GM23338 (cell line): ENCODE measurements at regions not wholly inside any gene's neighbourhood (a gene's known extent, or its start where the extent isn't known, plus 50 kb on each side); places are given as distances from the start of the nearest gene placed in this dataset.

Experiments
- ATAC-seq: fragments of 200-7000 bp; cut with Tn5 transposase; 3 replicates; pipeline ENCODE4 v1.9.1; 2020
- DNase-seq: peaks from one replicate; pipeline ENCODE4 v3.0.0-alpha.2; 2015; ENCODE audit warnings: low spot score
- H2AFZ ChIP-seq: fragments of 200-600 bp; sonication (generic); 2 replicates; pipeline ENCODE4 v1.8.0; 2016; ENCODE audit warnings: antibody characterized with exemption, mild to moderate bottlenecking, moderate library complexity
- H3F3A ChIP-seq: fragments of 200-600 bp; sonication (generic); replicated peaks from 2 replicates; pipeline ENCODE4 v1.8.0; 2017; ENCODE audit warnings: antibody characterized with exemption, mixed run types, low read depth
- H3K27ac ChIP-seq: fragments of 200-600 bp; sonication (generic); 2 replicates; pipeline ENCODE4 v1.6.1; 2016; ENCODE audit warnings: low read depth
- H3K27me3 ChIP-seq: fragments of 200-600 bp; sonication (generic); 2 replicates; pipeline ENCODE4 v1.8.0; 2016; ENCODE audit warnings: mild to moderate bottlenecking, mixed run types, moderate library complexity; ENCODE audit not compliant: insufficient read depth
- H3K36me3 ChIP-seq: fragments of 200-600 bp; sonication (generic); 2 replicates; pipeline ENCODE4 v1.8.0; 2016; ENCODE audit warnings: mild to moderate bottlenecking; ENCODE audit not compliant: insufficient read depth
- H3K4me1 ChIP-seq: fragments of 200-600 bp; sonication (generic); 2 replicates; pipeline ENCODE4 v1.8.0; 2016; ENCODE audit warnings: mild to moderate bottlenecking, moderate library complexity; ENCODE audit not compliant: insufficient read depth
- H3K4me2 ChIP-seq: fragments of 200-600 bp; sonication (generic); 2 replicates; pipeline ENCODE4 v1.7.1; 2017; ENCODE audit warnings: mixed run types
- H3K4me3 ChIP-seq: fragments of 200-600 bp; sonication (generic); 2 replicates; pipeline ENCODE4 v1.6.1; 2016; ENCODE audit warnings: mixed run types
- H3K79me2 ChIP-seq: fragments of 200-600 bp; sonication (generic); replicated peaks from 2 replicates; pipeline ENCODE4 v1.8.0; 2017; ENCODE audit warnings: mild to moderate bottlenecking; ENCODE audit not compliant: insufficient read depth
- H3K9me2 ChIP-seq: fragments of 200-600 bp; sonication (generic); 2 replicates; pipeline ENCODE4 v1.8.0; 2017; ENCODE audit not compliant: insufficient read depth
- H4K20me1 ChIP-seq: fragments of 200-600 bp; sonication (generic); replicated peaks from 2 replicates; pipeline ENCODE4 v1.8.0; 2017; ENCODE audit warnings: mild to moderate bottlenecking; ENCODE audit not compliant: insufficient read depth
- H3K27ac Mint-ChIP-seq: 2 replicates; pipeline ENCODE4 v1.8.0; 2020; ENCODE audit warnings: inconsistent platforms, mild to moderate bottlenecking, moderate library complexity, mixed read lengths
- H3K27me3 Mint-ChIP-seq: 3 replicates; pipeline ENCODE4 v1.8.0; 2022; ENCODE audit warnings: low read depth, mild to moderate bottlenecking, moderate library complexity, mixed read lengths, inconsistent platforms; ENCODE audit not compliant: insufficient read depth, poor library complexity
- H3K36me3 Mint-ChIP-seq: 3 replicates; pipeline ENCODE4 v1.8.0; 2021; ENCODE audit warnings: low read depth, mild to moderate bottlenecking, inconsistent platforms, moderate library complexity, mixed read lengths
- H3K4me1 Mint-ChIP-seq: 3 replicates; pipeline ENCODE4 v1.8.0; 2020; ENCODE audit warnings: mild to moderate bottlenecking, inconsistent platforms, mixed read lengths
- H3K4me3 Mint-ChIP-seq: 3 replicates; pipeline ENCODE4 v1.8.0; 2021; ENCODE audit warnings: moderate library complexity, mild to moderate bottlenecking, inconsistent platforms, mixed read lengths
- H3K9me3 Mint-ChIP-seq: 3 replicates; pipeline ENCODE4 v1.8.0; 2020; ENCODE audit warnings: moderate library complexity, mild to moderate bottlenecking, inconsistent platforms, mixed read lengths
- CREB1 ChIP-seq: fragments of 250-450 bp; sonication (Bioruptor Pico); IDR thresholded peaks from 2 replicates; pipeline ENCODE4 v1.5.0; 2020; ENCODE audit warnings: low read depth, mild to moderate bottlenecking, moderate library complexity
- EZH2phosphoT487 ChIP-seq: fragments of 200-600 bp; sonication (generic); IDR thresholded peaks from one replicate; pipeline ENCODE4 v1.8.1; 2018; ENCODE audit warnings: antibody characterized with exemption; ENCODE audit not compliant: unreplicated experiment
- JUNB ChIP-seq: IDR thresholded peaks from one replicate; pipeline ENCODE4 v1.6.1; 2016; ENCODE audit warnings: antibody characterized with exemption; ENCODE audit not compliant: unreplicated experiment
- NANOG ChIP-seq: IDR thresholded peaks from 2 replicates; pipeline ENCODE4 v1.6.1; 2016; ENCODE audit warnings: antibody characterized with exemption, borderline replicate concordance
- POLR2AphosphoS5 ChIP-seq: IDR thresholded peaks from 2 replicates; pipeline ENCODE4 v1.6.1; 2016; ENCODE audit warnings: antibody characterized with exemption, low read depth
- ZNF114 ChIP-seq: fragments of 250-450 bp; sonication (Bioruptor Pico); IDR thresholded peaks from 2 replicates; pipeline ENCODE4 v1.5.0; 2020; ENCODE audit warnings: mild to moderate bottlenecking, moderate library complexity
- TF ChIP-seq, protein P1 (sequence below): IDR thresholded peaks from one replicate; pipeline ENCODE4 v1.6.1; 2018; ENCODE audit warnings: antibody characterized with exemption; ENCODE audit not compliant: unreplicated experiment
- TF ChIP-seq, protein P2 (sequence below), 2 experiments: fragments of 200-600 bp in 1 of 2; sonication (generic) in 1 of 2; conservative IDR thresholded peaks; 2 replicates each; pipeline versions ENCODE4 v1.5.1 to v1.6.1; 2016 to 2017; ENCODE audit warnings: antibody characterized with exemption in 2 of 2, low read depth in 2 of 2, mild to moderate bottlenecking in 2 of 2, moderate library complexity in 1 of 2
- TF ChIP-seq, protein P3 (sequence below): IDR thresholded peaks from 2 replicates; pipeline ENCODE4 v1.6.1; 2016; ENCODE audit warnings: antibody characterized with exemption

DNA sequence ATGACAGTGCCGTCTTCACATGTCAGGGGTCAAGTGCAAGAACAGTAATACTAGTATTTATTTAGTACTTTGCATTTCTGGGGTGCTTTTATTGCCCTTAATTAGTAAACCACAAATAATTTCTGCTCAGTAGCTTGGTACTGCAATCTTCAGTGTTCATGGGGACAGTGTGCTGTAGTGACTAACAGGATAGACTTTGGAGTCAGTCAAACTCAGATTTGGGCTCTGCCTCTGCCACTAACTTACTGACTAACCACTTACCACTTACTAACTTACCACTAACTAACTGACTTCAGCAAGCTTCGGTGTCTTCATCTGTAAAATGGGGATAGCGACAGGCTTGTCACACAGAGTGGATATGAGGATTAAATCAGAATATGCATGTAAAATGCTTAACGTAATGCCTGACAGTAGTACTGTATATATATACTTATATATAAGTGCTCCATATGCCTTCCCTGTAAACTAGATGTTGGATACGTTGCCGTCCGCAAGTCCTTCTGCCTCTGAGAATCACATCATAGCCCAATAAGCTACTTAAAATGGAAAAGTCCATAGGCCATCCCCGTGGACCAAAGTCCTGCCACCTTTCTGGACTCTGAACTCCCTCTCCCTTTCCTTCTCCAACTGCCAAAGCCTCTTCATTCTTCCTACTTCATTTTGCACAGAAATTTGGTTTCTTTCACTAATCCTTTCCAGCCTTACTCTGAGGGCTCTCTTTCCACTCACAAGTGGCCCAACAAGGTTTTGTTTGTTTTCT is 158.1 kb downstream of the ZIC5 start:
- Mint-ChIP-seq H3K27me3 (peaks cover 16% of the 10 kb centered on the region), H3K36me3 (peaks cover 5% of the 10 kb centered on the region; the same call in 2 of the 3 replicates), H3K9me3 (peaks cover 3% of the 10 kb centered on the region; the same call in 2 of the 3 replicates), H3K4me3 (no peak overlapping the region), H3K27ac (no peak overlapping the region), H3K4me1 (peaks cover 13% of the 10 kb centered on the region)
- H3K9me2 ChIP-seq: peaks cover 7% of the 10 kb centered on the region; the same call in 1 of the 2 replicates
- 0 out of 2 replicates have a peak, but pooled peaks cover 2% of the 10 kb centered on the region for H3K4me1 ChIP-seq
- no peak for ATAC-seq
- no peaks in the 10 kb centered on the region for H3K36me3 ChIP-seq
- no peak overlapping the region for H3K27ac ChIP-seq
- H3K79me2 ChIP-seq: no peaks in the 10 kb centered on the region
- H4K20me1 ChIP-seq: no peaks in the 10 kb centered on the region
- no peak overlapping the region for H2AFZ ChIP-seq
- 0 out of 2 replicates have a peak, but pooled peaks cover 7% of the 10 kb centered on the region for H3F3A ChIP-seq
- no peak overlapping the region for H3K4me2 ChIP-seq
- no peak for TF ChIP-seq CREB1 (CRISPR knock-in tag)
- TF ChIP-seq, protein P1, sequence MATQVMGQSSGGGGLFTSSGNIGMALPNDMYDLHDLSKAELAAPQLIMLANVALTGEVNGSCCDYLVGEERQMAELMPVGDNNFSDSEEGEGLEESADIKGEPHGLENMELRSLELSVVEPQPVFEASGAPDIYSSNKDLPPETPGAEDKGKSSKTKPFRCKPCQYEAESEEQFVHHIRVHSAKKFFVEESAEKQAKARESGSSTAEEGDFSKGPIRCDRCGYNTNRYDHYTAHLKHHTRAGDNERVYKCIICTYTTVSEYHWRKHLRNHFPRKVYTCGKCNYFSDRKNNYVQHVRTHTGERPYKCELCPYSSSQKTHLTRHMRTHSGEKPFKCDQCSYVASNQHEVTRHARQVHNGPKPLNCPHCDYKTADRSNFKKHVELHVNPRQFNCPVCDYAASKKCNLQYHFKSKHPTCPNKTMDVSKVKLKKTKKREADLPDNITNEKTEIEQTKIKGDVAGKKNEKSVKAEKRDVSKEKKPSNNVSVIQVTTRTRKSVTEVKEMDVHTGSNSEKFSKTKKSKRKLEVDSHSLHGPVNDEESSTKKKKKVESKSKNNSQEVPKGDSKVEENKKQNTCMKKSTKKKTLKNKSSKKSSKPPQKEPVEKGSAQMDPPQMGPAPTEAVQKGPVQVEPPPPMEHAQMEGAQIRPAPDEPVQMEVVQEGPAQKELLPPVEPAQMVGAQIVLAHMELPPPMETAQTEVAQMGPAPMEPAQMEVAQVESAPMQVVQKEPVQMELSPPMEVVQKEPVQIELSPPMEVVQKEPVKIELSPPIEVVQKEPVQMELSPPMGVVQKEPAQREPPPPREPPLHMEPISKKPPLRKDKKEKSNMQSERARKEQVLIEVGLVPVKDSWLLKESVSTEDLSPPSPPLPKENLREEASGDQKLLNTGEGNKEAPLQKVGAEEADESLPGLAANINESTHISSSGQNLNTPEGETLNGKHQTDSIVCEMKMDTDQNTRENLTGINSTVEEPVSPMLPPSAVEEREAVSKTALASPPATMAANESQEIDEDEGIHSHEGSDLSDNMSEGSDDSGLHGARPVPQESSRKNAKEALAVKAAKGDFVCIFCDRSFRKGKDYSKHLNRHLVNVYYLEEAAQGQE: no peak
- TF ChIP-seq, protein P2, sequence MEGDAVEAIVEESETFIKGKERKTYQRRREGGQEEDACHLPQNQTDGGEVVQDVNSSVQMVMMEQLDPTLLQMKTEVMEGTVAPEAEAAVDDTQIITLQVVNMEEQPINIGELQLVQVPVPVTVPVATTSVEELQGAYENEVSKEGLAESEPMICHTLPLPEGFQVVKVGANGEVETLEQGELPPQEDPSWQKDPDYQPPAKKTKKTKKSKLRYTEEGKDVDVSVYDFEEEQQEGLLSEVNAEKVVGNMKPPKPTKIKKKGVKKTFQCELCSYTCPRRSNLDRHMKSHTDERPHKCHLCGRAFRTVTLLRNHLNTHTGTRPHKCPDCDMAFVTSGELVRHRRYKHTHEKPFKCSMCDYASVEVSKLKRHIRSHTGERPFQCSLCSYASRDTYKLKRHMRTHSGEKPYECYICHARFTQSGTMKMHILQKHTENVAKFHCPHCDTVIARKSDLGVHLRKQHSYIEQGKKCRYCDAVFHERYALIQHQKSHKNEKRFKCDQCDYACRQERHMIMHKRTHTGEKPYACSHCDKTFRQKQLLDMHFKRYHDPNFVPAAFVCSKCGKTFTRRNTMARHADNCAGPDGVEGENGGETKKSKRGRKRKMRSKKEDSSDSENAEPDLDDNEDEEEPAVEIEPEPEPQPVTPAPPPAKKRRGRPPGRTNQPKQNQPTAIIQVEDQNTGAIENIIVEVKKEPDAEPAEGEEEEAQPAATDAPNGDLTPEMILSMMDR (conservative IDR thresholded peaks at IDR 0.05; ENCODE audit: low read depth in 2 of 2): no peak
- TF ChIP-seq POLR2AphosphoS5: no peak
- no peak for TF ChIP-seq JUNB
- no peak for TF ChIP-seq EZH2phosphoT487
- no peak for TF ChIP-seq ZNF114 (CRISPR knock-in tag)
- TF ChIP-seq NANOG: no peak
- TF ChIP-seq, protein P3, sequence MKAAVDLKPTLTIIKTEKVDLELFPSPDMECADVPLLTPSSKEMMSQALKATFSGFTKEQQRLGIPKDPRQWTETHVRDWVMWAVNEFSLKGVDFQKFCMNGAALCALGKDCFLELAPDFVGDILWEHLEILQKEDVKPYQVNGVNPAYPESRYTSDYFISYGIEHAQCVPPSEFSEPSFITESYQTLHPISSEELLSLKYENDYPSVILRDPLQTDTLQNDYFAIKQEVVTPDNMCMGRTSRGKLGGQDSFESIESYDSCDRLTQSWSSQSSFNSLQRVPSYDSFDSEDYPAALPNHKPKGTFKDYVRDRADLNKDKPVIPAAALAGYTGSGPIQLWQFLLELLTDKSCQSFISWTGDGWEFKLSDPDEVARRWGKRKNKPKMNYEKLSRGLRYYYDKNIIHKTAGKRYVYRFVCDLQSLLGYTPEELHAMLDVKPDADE: no peak
- no peak overlapping the region for H3K4me3 ChIP-seq
- no peak for DNase-seq
- no peaks in the 10 kb centered on the region for H3K27me3 ChIP-seq
